CD4-positive, alpha-beta T cell treated with Interleukin-4 for 4 hours (primary cell): ENCODE measurements at regions not wholly inside any gene's neighbourhood (a gene's known extent, or its start where the extent isn't known, plus 50 kb on each side); places are given as distances from the start of the nearest gene placed in this dataset.

ENCODE experiments used
- DNase-seq: peaks from one replicate; pipeline ENCODE4 v3.0.0-alpha.2; 2020

GRCh38 chr9:105150991-105151685 is 93.3 kb upstream of the SLC44A1 start:
- no peak for DNase-seq

- DNase-seq = no peak
These were observed 92.8 kb upstream of the SLC44A1 start for GRCh38 chr9:105151686-105151995.

- no peak for DNase-seq
These were observed 89.7 kb upstream of the SLC44A1 start for GRCh38 chr9:105154723-105155191.

GRCh38 chr9:105157171-105157583 is 87.3 kb upstream of the SLC44A1 start:
- DNase-seq = peak; percentile 36

GRCh38 chr9:105158020-105158419 is 86.4 kb upstream of the SLC44A1 start:
- DNase-seq = no peak

- no peak for DNase-seq
These were observed 85.6 kb upstream of the SLC44A1 start for GRCh38 chr9:105158898-105159297.

- no peak for DNase-seq
These were observed 75.6 kb upstream of the SLC44A1 start for GRCh38 chr9:105168870-105169319.

GRCh38 chr9:105171076-105171475 is 73.4 kb upstream of the SLC44A1 start:
- DNase-seq = no peak

GRCh38 chr9:105171589-105171988 is 72.9 kb upstream of the SLC44A1 start:
- no peak for DNase-seq

- DNase-seq = no peak
These were observed 72.0 kb upstream of the SLC44A1 start for GRCh38 chr9:105172436-105172835.

GRCh38 chr9:105173306-105173705 is 71.1 kb upstream of the SLC44A1 start:
- no peak for DNase-seq

- DNase-seq = no peak
These were observed 70.6 kb upstream of the SLC44A1 start for GRCh38 chr9:105173826-105174225.

- no peak for DNase-seq
These were observed 68.3 kb upstream of the SLC44A1 start for GRCh38 chr9:105176194-105176593.

GRCh38 chr9:105178076-105178475 is 66.4 kb upstream of the SLC44A1 start:
- DNase-seq = no peak

- DNase-seq = no peak
These were observed 56.7 kb upstream of the SLC44A1 start for GRCh38 chr9:105187781-105188180.

GRCh38 chr9:105188746-105189145 is 55.7 kb upstream of the SLC44A1 start:
- no peak for DNase-seq

- no peak for DNase-seq
These were observed 52.8 kb upstream of the SLC44A1 start for GRCh38 chr9:105191508-105192121.

- DNase-seq = no peak
These were observed 50.9 kb upstream of the SLC44A1 start for GRCh38 chr9:105193560-105193959.

GRCh38 chr9:105194234-105194633 is 50.2 kb upstream of the SLC44A1 start:
- DNase-seq = no peak
